Effector CD8-positive, alpha-beta T cell (primary cell): ENCODE measurements at regions not wholly inside any gene's neighbourhood (a gene's known extent, or its start where the extent isn't known, plus 50 kb on each side); places are given as distances from the start of the nearest gene placed in this dataset.

ENCODE experiments used
- DNase-seq: peaks from one replicate; lab custom pipeline; 2025; lab: John Stamatoyannopoulos, UW

DNA sequence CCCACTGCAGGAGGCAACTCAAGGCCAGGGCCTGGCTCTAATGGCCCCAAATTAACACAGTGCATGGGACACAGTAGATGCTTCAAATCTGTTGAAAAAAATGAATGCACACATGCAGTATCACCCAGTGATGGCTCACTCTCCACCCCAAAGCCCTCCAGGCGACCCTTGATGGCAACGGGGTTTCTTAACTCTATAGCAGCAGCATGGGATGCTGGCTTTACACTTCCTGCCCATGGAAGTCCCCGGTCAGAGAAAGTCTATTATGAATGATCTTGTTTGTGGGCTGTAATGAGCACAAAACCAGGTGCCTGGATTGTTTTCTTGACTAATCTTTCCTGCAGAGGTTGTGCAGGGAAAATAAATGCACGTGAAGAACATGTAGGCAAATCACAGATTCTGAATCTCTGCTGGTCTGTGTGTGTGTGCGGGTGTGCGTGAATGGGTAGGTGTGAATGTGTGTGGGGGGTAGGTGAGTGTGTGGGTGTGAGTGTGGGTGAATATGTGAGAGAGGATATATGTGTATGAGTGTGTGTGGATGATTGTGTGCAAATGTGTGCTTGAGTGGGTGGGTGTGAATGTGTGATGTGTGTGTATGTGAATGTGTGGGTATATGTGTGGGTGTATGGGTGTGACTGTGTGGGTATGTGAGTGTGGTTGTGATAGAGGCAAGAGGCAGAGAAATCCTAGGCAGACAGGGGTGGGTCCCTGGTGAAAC is 60.1 kb upstream of the MLN start:
- DNase-seq, result no peak

DNA sequence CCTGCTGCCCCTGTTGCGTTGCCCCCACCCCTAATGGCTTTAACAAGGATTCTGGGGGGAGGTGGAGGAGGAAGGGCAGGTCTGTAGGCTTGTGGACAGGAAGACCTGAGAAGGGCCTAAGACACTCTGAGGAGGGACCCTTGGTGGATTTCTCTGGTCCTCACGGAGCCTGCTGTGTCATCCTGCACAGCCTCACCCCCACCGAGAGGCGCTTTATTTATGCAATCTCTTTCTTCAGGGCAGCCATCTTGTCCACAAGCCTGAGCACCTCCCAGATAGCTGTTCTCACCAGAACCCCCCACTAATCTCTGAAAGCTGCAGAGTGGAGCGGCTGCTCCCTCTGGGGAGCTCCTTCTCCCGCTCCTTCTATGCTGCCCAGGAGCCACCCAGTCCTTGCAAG is 59.3 kb upstream of the MLN start:
- DNase-seq, result no peak

DNA sequence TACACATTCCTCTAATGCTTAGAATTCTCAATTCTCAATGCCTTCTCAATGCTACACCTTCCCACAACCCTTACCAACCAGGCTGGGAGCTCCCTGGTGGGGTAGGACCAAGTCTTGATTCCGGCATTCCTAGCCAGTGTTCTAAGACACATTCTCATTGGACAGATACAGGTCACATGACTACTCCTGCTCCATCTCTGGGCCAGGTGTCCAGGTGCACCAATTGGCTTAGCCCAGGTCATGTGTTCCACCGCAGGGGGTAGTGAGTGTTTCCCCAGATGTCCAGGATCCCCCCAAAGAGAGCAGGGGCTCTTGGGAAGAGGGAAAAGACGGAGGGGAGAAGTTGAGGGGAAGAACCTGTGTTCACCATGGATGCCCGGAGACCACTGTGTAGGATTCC is 58.7 kb upstream of the MLN start:
- no peak for DNase-seq

DNA sequence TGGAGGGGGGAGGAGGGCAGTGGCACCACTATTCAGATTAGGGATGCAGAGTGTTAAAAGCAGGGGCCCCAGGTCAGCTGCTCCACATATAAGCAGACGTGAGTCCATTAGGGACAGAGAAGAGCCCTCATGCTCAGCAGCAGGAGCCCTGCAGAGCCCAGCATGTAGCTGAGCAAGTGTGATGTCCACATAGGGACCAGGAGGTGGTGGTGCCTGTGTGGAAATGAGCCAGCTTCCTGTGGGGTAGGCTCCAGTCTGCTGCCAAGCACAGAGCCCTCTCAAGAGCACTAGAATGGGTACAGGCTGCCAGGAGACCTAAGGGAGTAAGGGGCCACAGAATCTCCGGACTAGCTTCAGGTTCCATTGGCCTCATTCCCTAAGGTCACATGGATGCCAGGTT is 57.9 kb upstream of the MLN start:
- DNase-seq, result no peak

DNA sequence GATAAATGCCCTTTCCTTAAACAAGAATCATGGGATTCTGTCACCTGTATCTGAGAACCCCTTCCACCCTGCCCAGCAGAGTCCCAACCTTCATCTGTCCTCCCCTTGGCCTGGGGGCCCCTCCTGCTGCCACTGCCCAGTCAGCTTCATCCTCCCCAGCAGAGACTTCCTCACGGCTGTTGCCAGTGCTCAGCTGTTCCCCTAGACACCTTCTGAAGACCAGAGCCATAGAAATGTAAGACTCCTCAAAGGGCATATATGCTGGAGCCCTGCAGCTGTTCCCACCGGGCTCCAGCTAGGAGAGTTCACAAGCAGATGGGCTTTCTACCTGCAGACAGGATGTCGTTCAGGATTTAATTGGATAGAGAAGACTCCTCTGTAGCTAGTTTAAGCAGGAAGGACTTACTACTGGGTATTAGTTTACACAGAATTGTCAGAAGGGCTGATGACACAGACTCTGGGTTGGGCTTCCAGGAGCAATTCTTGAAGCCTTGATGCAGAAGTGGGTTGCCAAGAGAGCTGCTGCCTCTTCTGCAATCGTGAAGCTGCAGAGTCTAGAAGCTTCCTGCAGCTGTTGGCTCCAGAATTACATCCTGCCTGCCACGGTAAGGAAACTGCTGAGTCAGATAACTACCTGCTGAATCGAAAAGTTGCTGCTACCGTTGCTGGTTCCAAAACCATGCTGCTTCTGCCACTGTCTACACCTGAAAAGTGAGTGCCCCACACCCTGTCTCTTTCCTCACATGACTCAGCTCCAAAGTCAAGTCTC is 57.1 kb upstream of the MLN start:
- DNase-seq, result no peak

DNA sequence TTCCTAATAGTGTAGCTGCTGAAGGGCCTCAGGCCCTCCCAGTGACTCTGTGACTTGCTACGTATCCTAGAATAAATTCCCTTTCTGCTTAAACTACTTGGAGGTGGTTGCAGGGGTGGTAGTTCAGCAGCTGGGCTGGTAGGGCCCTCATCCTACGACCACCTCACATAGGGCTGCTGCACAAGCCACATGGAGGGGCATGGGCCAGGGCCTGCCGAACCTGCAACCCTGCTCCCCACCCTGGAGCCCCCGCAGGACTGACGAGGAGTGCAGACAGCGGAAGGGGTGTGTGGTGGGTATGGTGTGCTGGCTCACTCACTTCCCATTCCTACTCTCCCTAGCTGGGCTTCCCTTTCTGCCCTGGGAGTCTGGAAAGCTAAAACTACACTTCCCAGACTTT is 56.2 kb upstream of the MLN start:
- DNase-seq, result no peak

DNA sequence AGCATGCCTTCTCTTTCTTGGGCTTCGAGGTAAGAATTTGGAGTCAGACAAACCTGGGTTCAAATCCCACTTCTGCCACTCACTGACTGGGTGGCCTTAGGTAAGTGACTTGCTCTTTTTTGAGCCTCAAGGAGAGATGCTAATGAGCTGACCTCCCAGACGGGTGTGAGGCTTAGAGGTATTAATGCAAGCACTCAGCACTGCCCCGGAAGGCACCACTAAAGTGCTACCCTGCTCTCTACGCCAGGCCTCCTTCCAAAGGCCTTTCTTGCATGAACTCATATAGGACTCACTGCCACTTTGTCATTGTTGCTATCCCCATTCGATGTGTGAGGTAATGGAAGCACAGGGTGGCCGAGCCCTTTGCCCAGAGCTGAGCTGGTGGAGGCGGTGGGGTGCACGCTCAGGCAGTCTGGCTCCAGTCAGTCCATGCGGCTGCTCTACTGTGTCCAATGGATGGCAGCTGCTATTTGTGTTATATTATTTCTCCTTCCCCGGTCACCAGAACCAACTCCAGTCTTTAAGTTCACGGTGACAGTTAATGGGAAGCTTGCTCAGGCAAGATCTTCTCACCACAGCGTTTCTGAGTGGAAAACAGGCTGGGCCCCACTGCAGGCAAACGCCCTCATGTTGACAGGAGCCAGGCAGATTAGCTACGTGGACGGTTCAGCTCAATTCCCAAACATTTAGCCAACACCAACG is 55.2 kb upstream of the MLN start:
- DNase-seq, result no peak

DNA sequence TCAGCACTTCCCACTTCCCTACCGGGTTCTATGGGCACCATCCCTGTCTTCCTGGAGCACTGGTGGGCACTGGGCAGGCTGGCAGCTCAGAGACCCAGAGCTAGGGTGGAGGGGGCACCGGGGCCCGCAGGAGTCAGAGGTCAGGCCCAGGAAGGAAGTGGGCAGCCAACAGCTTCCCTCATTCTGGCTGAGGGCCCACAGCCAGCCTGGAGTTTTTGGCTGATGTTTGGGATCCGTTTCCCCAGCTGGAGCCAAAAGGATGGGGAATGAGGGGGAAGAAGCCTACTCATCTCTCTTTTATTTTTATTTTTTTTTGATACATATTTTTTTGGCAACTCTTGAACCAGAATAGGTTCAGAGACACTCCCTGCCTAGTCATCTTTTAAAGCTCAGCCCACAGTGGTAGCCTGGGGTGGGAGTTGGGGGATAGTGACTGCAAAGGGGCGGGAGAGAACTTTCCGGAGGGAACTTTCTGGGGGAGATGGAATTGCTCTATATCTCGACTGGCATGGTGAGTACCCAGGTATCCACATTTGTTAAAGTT is 54.2 kb upstream of the MLN start:
- no peak for DNase-seq

DNA sequence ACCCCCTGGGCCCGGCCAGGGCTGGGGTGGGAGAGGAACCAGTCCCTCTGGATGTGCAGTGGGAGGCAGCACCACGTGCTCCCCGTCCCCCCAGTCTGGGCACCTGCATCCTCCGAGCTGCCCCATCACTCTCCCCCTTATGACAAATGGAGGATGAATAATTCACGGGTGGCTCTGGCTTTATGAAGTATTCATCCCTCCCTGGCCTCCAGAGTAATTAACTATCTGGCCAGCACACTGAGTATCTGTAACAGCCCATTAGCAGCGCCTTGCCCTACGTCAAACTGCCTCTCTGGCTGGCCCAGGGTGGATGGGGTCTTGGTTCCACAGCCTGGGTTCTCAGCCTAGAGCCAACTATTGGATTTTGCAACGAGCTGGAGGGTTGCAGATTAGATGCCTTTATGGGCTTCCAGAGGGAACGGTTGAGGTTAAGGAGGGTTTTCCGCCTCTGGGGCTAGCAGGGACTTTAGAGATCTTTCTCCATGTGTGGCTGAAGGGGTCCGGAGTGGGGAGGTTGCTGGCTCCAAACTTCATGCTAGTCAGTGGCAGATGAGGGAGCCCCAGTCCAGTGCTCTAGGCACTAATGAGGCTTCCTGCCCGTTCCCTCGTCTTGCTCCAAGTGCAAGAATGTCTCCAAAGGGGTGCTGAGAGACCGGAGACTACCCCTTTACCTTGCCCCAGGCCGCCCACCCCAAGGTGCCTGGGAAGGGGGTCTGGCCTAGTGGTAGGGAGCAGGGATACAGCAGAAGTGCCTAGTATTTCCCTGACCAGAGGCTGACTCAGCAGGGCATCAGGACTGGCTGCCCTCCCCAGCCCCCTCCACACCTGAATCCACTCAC is 53.5 kb upstream of the MLN start:
- no peak for DNase-seq

DNA sequence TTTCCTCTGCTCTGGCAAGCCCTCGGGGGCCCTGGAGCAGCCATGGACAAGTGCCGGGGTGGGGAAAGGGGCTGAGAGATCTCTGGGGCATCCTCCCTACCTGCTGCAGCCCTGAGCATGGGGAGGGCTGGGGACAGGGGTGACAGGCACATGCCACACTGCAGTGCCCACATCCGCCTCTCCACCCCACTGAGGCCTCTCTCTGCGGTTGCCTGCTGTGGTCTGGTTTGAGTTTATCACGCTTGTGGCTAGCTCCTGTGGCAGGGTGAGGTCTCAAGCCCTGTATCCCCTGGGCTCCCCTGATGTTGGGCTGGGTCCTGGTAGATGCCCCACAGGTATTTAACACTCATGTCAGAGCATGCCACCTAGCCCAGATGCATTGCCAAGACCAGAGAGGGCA is 52.9 kb upstream of the MLN start:
- DNase-seq, result peak; percentile 11

DNA sequence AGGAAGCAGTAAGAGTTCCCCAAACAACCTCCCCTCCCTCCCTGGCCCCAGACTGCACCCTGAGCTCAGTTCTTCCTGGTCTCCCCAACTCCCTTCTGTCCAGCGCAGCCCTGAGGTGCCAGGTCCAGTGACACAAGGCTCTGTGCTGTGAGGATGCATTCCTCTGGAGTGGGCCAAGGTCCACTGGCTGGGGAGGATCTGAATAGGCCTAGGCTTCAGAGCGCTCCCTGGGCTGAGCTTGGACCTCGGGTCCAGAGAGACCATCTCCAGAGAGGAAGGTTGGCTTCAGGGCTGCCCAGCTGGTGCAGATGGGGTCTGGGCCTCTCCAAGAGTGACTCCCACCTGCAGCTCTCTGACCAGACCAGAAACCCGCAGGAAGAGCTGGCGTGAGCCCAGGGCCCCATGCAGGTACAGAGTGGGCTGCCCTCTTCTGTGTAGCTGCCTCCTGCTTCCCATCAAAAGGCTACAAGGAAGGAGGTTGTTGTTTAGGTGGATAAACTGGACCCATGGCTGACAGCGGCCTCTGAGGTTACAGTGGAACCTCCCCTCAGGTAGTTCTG is 52.3 kb upstream of the MLN start:
- DNase-seq, result no peak

DNA sequence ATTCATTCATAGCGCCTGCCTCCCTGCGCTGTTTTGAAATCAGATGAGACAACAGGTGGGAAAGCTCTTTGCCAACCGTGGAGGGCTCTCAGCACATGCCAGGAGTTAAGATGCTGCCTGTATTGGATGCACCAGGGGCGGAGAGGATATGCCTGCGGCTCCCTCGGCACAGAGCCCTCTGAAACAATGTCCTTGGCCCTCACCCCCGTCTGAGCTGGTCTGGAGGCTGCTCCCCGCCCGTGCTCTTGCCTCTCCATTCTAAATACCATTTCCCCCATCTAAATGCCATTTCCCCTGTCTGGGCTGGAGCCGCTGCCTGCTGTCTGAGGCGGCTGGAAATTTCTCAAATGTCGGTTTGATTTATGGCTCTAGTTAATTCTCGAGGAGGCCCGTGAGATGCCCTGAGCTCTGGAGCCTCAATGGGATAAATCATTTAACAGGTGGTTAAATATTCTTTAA is 50.8 kb upstream of the MLN start:
- no peak for DNase-seq

DNA sequence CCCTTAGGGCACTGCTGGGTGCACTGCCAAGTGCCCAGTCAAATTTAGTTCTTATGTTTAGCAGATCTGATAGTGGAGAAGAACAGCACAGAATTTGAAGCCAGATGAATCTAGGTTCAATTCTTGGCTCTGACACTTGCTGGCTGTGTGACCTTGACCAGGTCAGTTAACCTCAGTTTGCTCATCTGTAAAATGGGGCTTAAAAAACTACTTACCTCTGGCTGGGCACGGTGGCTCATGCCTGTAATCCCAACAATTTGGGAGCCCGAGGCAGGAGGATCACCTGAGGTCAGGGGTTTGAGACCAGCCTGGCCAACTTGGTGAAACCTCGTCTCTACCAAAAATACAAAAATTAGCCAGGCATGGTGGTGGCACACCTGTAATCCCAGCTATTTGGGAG is 49.9 kb upstream of the MLN start:
- DNase-seq, result no peak
